SU-DHL-6 (cell line): ENCODE measurements at regions not wholly inside any gene's neighbourhood (a gene's known extent, or its start where the extent isn't known, plus 50 kb on each side); places are given as distances from the start of the nearest gene placed in this dataset.

Experiments used
- H2AFZ ChIP-seq: fragments of 200-600 bp; sonication (generic); 2 replicates; pipeline ENCODE4 v1.6.1; 2014; ENCODE audit warnings: low read depth, mild to moderate bottlenecking, moderate library complexity, mixed read lengths, antibody characterized with exemption, low read length; ENCODE audit not compliant: severe bottlenecking
- H3F3A ChIP-seq: fragments of 200-600 bp; shearing (Covaris generic); 2 replicates; pipeline ENCODE4 v1.6.0; 2016; ENCODE audit warnings: antibody characterized with exemption, mild to moderate bottlenecking; ENCODE audit not compliant: insufficient read depth
- H3K27ac ChIP-seq: fragments of 200-600 bp; sonication (generic); 2 replicates; pipeline ENCODE4 v1.5.1; 2016; ENCODE audit warnings: low read depth, mild to moderate bottlenecking, low read length, moderate library complexity, mixed read lengths
- H3K27me3 ChIP-seq: fragments of 200-600 bp; sonication (generic), shearing (Covaris generic); 2 replicates; pipeline ENCODE4 v1.6.0; 2014; ENCODE audit warnings: mild to moderate bottlenecking, low read length
- H3K36me3 ChIP-seq: fragments of 200-600 bp; sonication (generic); 2 replicates; pipeline ENCODE4 v1.6.1; 2014; ENCODE audit warnings: mild to moderate bottlenecking, low read length, mixed read lengths
- H3K4me2 ChIP-seq: fragments of 300-600, 200-600 bp; shearing (Covaris generic), sonication (generic); 2 replicates; pipeline ENCODE4 v1.6.0; 2014; ENCODE audit warnings: low read length, low read depth, mild to moderate bottlenecking; ENCODE audit not compliant: poor library complexity, severe bottlenecking
- H3K4me3 ChIP-seq: fragments of 200-600 bp; sonication (generic); 2 replicates; pipeline ENCODE4 v1.5.1; 2014; ENCODE audit warnings: antibody characterized with exemption, low read length, mild to moderate bottlenecking, mixed read lengths; ENCODE audit not compliant: insufficient read depth, poor library complexity, severe bottlenecking
- H3K79me2 ChIP-seq: fragments of 200-600 bp; sonication (generic); 2 replicates; pipeline ENCODE4 v1.6.1; 2014; ENCODE audit warnings: mild to moderate bottlenecking, low read length, moderate library complexity; ENCODE audit not compliant: insufficient read depth
- H3K9ac ChIP-seq: fragments of 200-600 bp; sonication (generic); 2 replicates; pipeline ENCODE4 v1.7.0; 2014; ENCODE audit warnings: mild to moderate bottlenecking, low read length
- H3K9me2 ChIP-seq: fragments of 200-600 bp; sonication (generic); replicated peaks from 2 replicates; pipeline ENCODE4 v1.6.1; 2014; ENCODE audit warnings: low read length; ENCODE audit not compliant: insufficient read depth
- H3K9me3 ChIP-seq: fragments of 200-600 bp; sonication (generic); 2 replicates; pipeline ENCODE4 v1.6.1; 2014; ENCODE audit warnings: low read length, mixed read lengths; ENCODE audit not compliant: insufficient read depth
- H4K20me1 ChIP-seq: fragments of 200-600 bp; sonication (generic); 2 replicates; pipeline ENCODE4 v1.6.1; 2014; ENCODE audit warnings: low read depth, mild to moderate bottlenecking, antibody characterized with exemption, low read length, moderate library complexity, mixed read lengths
- CTCF ChIP-seq: fragments of 200-600 bp; sonication (generic); IDR thresholded peaks from one replicate; pipeline ENCODE4 v1.5.1; 2017; ENCODE audit warnings: antibody characterized with exemption, mild to moderate bottlenecking, low read length, moderate library complexity; ENCODE audit not compliant: insufficient read depth, poor library complexity, severe bottlenecking
- EZH2phosphoT487 ChIP-seq: fragments of 200-600 bp; sonication (generic), shearing (Covaris generic); conservative IDR thresholded peaks from 2 replicates; pipeline ENCODE4 v1.6.1; 2018; ENCODE audit warnings: mild to moderate bottlenecking, antibody characterized with exemption, low read length, moderate library complexity, mixed read lengths

DNA sequence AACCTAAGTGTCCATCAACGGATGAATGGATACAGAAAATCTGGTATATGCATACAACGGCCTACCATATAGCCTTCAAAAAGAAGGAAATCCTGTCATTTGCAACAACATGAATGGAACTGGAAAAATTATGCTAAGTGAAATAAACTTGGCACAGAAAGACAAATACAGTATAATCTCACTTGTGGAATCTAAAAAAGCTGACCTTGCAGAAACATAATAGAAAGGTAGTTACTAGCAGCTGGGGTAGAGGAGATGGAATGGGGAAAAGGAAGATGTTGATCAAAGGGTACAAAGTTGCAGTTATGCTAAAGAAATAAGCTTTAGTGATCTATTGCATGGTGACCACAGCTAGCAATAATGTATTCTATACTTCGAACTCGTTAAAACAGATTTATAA lies 444.1 kb downstream of the OCA2 start:
- Histone ChIP-seq H3K4me3 (no peak overlapping the region), H3K9me2 (no peaks in the 10 kb centered on the region), H3K27ac (no peak overlapping the region), H3K36me3 (no peaks in the 10 kb centered on the region), H4K20me1 (no peaks in the 10 kb centered on the region), H3K79me2 (no peaks in the 10 kb centered on the region), H3K4me2 (no peak overlapping the region), H3K27me3 (no peaks in the 10 kb centered on the region), H3K9me3 (no peaks in the 10 kb centered on the region), H3K9ac (no peak overlapping the region), H3F3A (no peaks in the 10 kb centered on the region), H2AFZ (no peak overlapping the region)
- TF ChIP-seq CTCF: no peak
- TF ChIP-seq EZH2phosphoT487: no peak

GRCh38 chr15:27650244-27650643 lies 448.9 kb downstream of the OCA2 start:
- Histone ChIP-seq H4K20me1 (no peaks in the 10 kb centered on the region), H2AFZ (no peak overlapping the region), H3K4me2 (no peak overlapping the region), H3K27ac (no peak overlapping the region), H3K36me3 (no peaks in the 10 kb centered on the region), H3F3A (no peaks in the 10 kb centered on the region), H3K79me2 (no peaks in the 10 kb centered on the region), H3K27me3 (no peaks in the 10 kb centered on the region), H3K9me2 (no peaks in the 10 kb centered on the region), H3K4me3 (no peak overlapping the region), H3K9me3 (no peaks in the 10 kb centered on the region), H3K9ac (no peak overlapping the region)
- TF ChIP-seq EZH2phosphoT487 (no peak), CTCF (no peak)

DNA sequence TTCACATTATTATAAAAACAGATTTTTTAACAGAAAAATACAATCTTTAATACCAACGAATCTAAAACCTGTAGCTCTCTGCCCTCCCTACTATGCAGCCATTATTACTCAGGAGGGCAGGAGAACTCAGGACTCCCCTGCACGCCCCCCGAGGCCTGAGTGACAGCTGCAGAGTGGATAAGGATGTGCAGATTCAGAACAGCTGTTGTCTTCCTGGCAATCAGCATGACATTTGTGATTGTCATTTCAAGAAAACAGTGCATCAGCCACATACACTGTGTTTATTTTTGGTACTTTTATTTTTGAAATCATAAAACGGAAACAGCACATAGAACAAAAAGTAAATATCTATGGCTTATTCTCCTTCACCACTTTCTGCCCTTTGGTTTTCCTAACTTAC lies 450.8 kb downstream of the OCA2 start:
- no peak for TF ChIP-seq EZH2phosphoT487
- TF ChIP-seq CTCF: no peak
- no peaks in the 10 kb centered on the region for H3K9me3 ChIP-seq
- H3K36me3 ChIP-seq: no peaks in the 10 kb centered on the region
- no peaks in the 10 kb centered on the region for H3K79me2 ChIP-seq
- H3K9me2 ChIP-seq: no peaks in the 10 kb centered on the region
- H3K27me3 ChIP-seq: no peaks in the 10 kb centered on the region
- H3K9ac ChIP-seq: no peak overlapping the region
- H3F3A ChIP-seq: no peaks in the 10 kb centered on the region
- H3K4me2 ChIP-seq: no peak overlapping the region
- H2AFZ ChIP-seq: no peak overlapping the region
- no peak overlapping the region for H3K27ac ChIP-seq
- no peak overlapping the region for H3K4me3 ChIP-seq
- H4K20me1 ChIP-seq: no peaks in the 10 kb centered on the region

- H3K4me2 ChIP-seq: no peak overlapping the region
- H3K36me3 ChIP-seq: no peaks in the 10 kb centered on the region
- no peaks in the 10 kb centered on the region for H3K27me3 ChIP-seq
- TF ChIP-seq CTCF (no peak), EZH2phosphoT487 (no peak)
- no peak overlapping the region for H3K4me3 ChIP-seq
- H3K9me3 ChIP-seq: no peaks in the 10 kb centered on the region
- H3K79me2 ChIP-seq: no peaks in the 10 kb centered on the region
- no peaks in the 10 kb centered on the region for H3F3A ChIP-seq
- no peak overlapping the region for H3K9ac ChIP-seq
- H3K27ac ChIP-seq: no peak overlapping the region
- H3K9me2 ChIP-seq: no peaks in the 10 kb centered on the region
- H4K20me1 ChIP-seq: no peaks in the 10 kb centered on the region
- H2AFZ ChIP-seq: no peak overlapping the region
These were observed 452.6 kb downstream of the OCA2 start for GRCh38 chr15:27646531-27646930.
